GM19372 (cell line): ENCODE measurements at regions not wholly inside any gene's neighbourhood (a gene's known extent, or its start where the extent isn't known, plus 50 kb on each side); places are given as distances from the start of the nearest gene placed in this dataset.

Source experiments
- ATAC-seq: cut with Tn5 transposase; IDR thresholded peaks from one replicate; pipeline ENCODE4 v1.9.1; 2021; ENCODE audit warnings: mild to moderate bottlenecking, low read depth, moderate library complexity; ENCODE audit not compliant: unreplicated experiment

- ATAC-seq: no peak
Measured at GRCh38 chr18:64278026-64278425, 129.1 kb upstream of the LINC00305 start.

GRCh38 chr18:64276311-64277090 is 127.6 kb upstream of the LINC00305 start:
- no peak for ATAC-seq

- no peak for ATAC-seq
Measured at GRCh38 chr18:64275593-64276300, 126.9 kb upstream of the LINC00305 start.

GRCh38 chr18:64273724-64274123 is 124.8 kb upstream of the LINC00305 start:
- ATAC-seq: no peak

GRCh38 chr18:64271975-64272659 is 123.2 kb upstream of the LINC00305 start:
- ATAC-seq: no peak

GRCh38 chr18:64271246-64271645 is 122.4 kb upstream of the LINC00305 start:
- ATAC-seq: no peak

- no peak for ATAC-seq
Measured at GRCh38 chr18:64270608-64271007, 121.7 kb upstream of the LINC00305 start.

GRCh38 chr18:64270121-64270520 is 121.2 kb upstream of the LINC00305 start:
- no peak for ATAC-seq

GRCh38 chr18:64264171-64264570 is 115.3 kb upstream of the LINC00305 start:
- no peak for ATAC-seq

- ATAC-seq: no peak
Measured at GRCh38 chr18:64260810-64261209, 111.9 kb upstream of the LINC00305 start.

GRCh38 chr18:64259871-64260270 is 111.0 kb upstream of the LINC00305 start:
- no peak for ATAC-seq

- ATAC-seq: no peak
Measured at GRCh38 chr18:64258111-64258650, 109.3 kb upstream of the LINC00305 start.

- ATAC-seq: no peak
Measured at GRCh38 chr18:64254399-64255093, 105.7 kb upstream of the LINC00305 start.

- ATAC-seq: no peak
Measured at GRCh38 chr18:64253873-64254272, 105.0 kb upstream of the LINC00305 start.

- ATAC-seq: no peak
Measured at GRCh38 chr18:64253222-64253621, 104.3 kb upstream of the LINC00305 start.

GRCh38 chr18:64248836-64249235 is 99.9 kb upstream of the LINC00305 start:
- no peak for ATAC-seq

GRCh38 chr18:64245126-64245861 is 96.4 kb upstream of the LINC00305 start:
- ATAC-seq: no peak

- ATAC-seq: no peak
Measured at GRCh38 chr18:64244571-64244970, 95.7 kb upstream of the LINC00305 start.

GRCh38 chr18:64240316-64240715 is 91.4 kb upstream of the LINC00305 start:
- no peak for ATAC-seq

- no peak for ATAC-seq
Measured at GRCh38 chr18:64238076-64238475, 89.2 kb upstream of the LINC00305 start.
